GM23248 (cell line): ENCODE measurements at regions not wholly inside any gene's neighbourhood (a gene's known extent, or its start where the extent isn't known, plus 50 kb on each side); places are given as distances from the start of the nearest gene placed in this dataset.

ENCODE experiments used
- DNase-seq: peaks from one replicate; pipeline ENCODE4 v3.0.0-alpha.2; 2015
- H2AFZ ChIP-seq: fragments of 200-600 bp; sonication (generic); 2 replicates; pipeline ENCODE4 v1.6.1; 2016; ENCODE audit warnings: antibody characterized with exemption
- H3F3A ChIP-seq: fragments of 200-600 bp; sonication (generic); 2 replicates; pipeline ENCODE4 v1.6.1; 2016; ENCODE audit warnings: mild to moderate bottlenecking, antibody characterized with exemption, mixed run types; ENCODE audit not compliant: insufficient read depth
- H3K27ac ChIP-seq: fragments of 200-600 bp; sonication (generic); 2 replicates; pipeline ENCODE4 v1.5.1; 2016; ENCODE audit warnings: mild to moderate bottlenecking
- H3K27me3 ChIP-seq: fragments of 200-600 bp; sonication (generic); replicated peaks from 2 replicates; pipeline ENCODE4 v1.6.1; 2016; ENCODE audit warnings: mild to moderate bottlenecking; ENCODE audit not compliant: insufficient read depth
- H3K36me3 ChIP-seq: fragments of 200-600 bp; sonication (generic); 2 replicates; pipeline ENCODE4 v1.6.1; 2016; ENCODE audit warnings: low read depth, mild to moderate bottlenecking
- H3K4me1 ChIP-seq: fragments of 200-600 bp; sonication (generic); 2 replicates; pipeline ENCODE4 v1.6.1; 2016; ENCODE audit warnings: mild to moderate bottlenecking; ENCODE audit not compliant: insufficient read depth
- H3K4me2 ChIP-seq: fragments of 200-600 bp; sonication (generic); one replicate; pipeline ENCODE4 v1.6.1; 2016; ENCODE audit warnings: mild to moderate bottlenecking; ENCODE audit not compliant: unreplicated experiment
- H3K4me3 ChIP-seq: fragments of 200-600 bp; sonication (generic); 2 replicates; pipeline ENCODE4 v1.5.1; 2016; ENCODE audit warnings: mild to moderate bottlenecking
- H3K79me2 ChIP-seq: fragments of 200-600 bp; sonication (generic); 2 replicates; pipeline ENCODE4 v1.6.1; 2016; ENCODE audit warnings: mild to moderate bottlenecking; ENCODE audit not compliant: insufficient read depth
- H3K9ac ChIP-seq: fragments of 200-600 bp; sonication (generic); 2 replicates; pipeline ENCODE4 v1.6.1; 2016; ENCODE audit warnings: mild to moderate bottlenecking
- H3K9me2 ChIP-seq: fragments of 200-600 bp; sonication (generic); 2 replicates; pipeline ENCODE4 v1.6.1; 2016; ENCODE audit warnings: mixed run types, mild to moderate bottlenecking, moderate library complexity; ENCODE audit not compliant: insufficient read depth
- H3K9me3 ChIP-seq: fragments of 200-600 bp; sonication (generic); one replicate; pipeline ENCODE4 v1.6.1; 2017; ENCODE audit warnings: low read depth
- H4K20me1 ChIP-seq: fragments of 200-600 bp; sonication (generic); 2 replicates; pipeline ENCODE4 v1.6.0; 2016; ENCODE audit not compliant: insufficient read depth
- EZH2 ChIP-seq: fragments of 200-600 bp; sonication (generic); IDR thresholded peaks from 2 replicates; pipeline ENCODE4 v1.6.1; 2018; ENCODE audit warnings: antibody characterized with exemption, mild to moderate bottlenecking; ENCODE audit not compliant: insufficient read depth, poor library complexity, severe bottlenecking
- EZH2phosphoT487 ChIP-seq: fragments of 200-600 bp; sonication (generic); IDR thresholded peaks from 2 replicates; pipeline ENCODE4 v1.6.1; 2018; ENCODE audit warnings: antibody characterized with exemption, moderate library complexity, mild to moderate bottlenecking, low read depth; ENCODE audit not compliant: insufficient read depth
- WGBS, 2 experiments: methylation state at CpG; one replicate each; pipeline ENCODE4 v1.1.6; 2015 to 2017; ENCODE audit warnings: low lambda C conversion rate in 2 of 2, low coverage in 1 of 2; ENCODE audit errors: missing lambda C conversion rate in 2 of 2; 5-methylcytosine and 5-hydroxymethylcytosine counted together
- in situ Hi-C: fragments of 300-500 bp; cut with MboI; formaldehyde crosslinking; loops from 2 replicates; pipeline ENCODE4 v1.15.0; 2020

GRCh38 chr4:57905965-57906364 is 795.8 kb upstream of the IGFBP7 start:
- in situ Hi-C loops, result loop anchor here (25.0 kb wide), 1 partner anchor 94 kb away; no protein-coding TSS in a partner anchor
- Histone ChIP-seq H3F3A (no peaks in the 10 kb centered on the region), H3K9me3 (peaks cover 5% of the 10 kb centered on the region), H3K27me3 (no peaks in the 10 kb centered on the region), H2AFZ (no peak overlapping the region), H4K20me1 (no peaks in the 10 kb centered on the region), H3K9ac (no peak overlapping the region), H3K79me2 (no peaks in the 10 kb centered on the region), H3K4me3 (no peak overlapping the region), H3K9me2 (no peaks in the 10 kb centered on the region), H3K27ac (no peak overlapping the region), H3K4me1 (no peaks in the 10 kb centered on the region), H3K4me2 (no peak overlapping the region), H3K36me3 (no peaks in the 10 kb centered on the region)
- WGBS, 2 experiments, result 27 to 32% methylated on average over 3 of the region's 3 CpGs
- no peak for DNase-seq
- no peak for TF ChIP-seq EZH2phosphoT487
- TF ChIP-seq EZH2, result no peak

GRCh38 chr4:57877047-57877458 is 766.9 kb upstream of the IGFBP7 start:
- no peak for DNase-seq
- H3K27ac ChIP-seq, result no peak overlapping the region
- no peaks in the 10 kb centered on the region for H3F3A ChIP-seq
- H2AFZ ChIP-seq, result no peak overlapping the region
- H3K4me3 ChIP-seq, result no peak overlapping the region
- no peak overlapping the region for H3K9ac ChIP-seq
- H3K36me3 ChIP-seq, result no peaks in the 10 kb centered on the region
- no peak for TF ChIP-seq EZH2
- TF ChIP-seq EZH2phosphoT487, result no peak
- no peak overlapping the region for H3K4me2 ChIP-seq
- H3K79me2 ChIP-seq, result no peaks in the 10 kb centered on the region
- H3K27me3 ChIP-seq, result no peaks in the 10 kb centered on the region
- 0 to 3% methylated on average over 3 of the region's 3 CpGs for WGBS, 2 experiments
- in situ Hi-C loops, result no loop called here
- no peaks in the 10 kb centered on the region for H3K9me2 ChIP-seq
- no peaks in the 10 kb centered on the region for H3K4me1 ChIP-seq
- no peaks in the 10 kb centered on the region for H3K9me3 ChIP-seq
- H4K20me1 ChIP-seq, result no peaks in the 10 kb centered on the region

GRCh38 chr4:57875829-57876392 is 765.7 kb upstream of the IGFBP7 start:
- 28 to 32% methylated on average over 2 of the region's 2 CpGs for WGBS, 2 experiments
- H3K9me2 ChIP-seq, result no peaks in the 10 kb centered on the region
- in situ Hi-C loops, result no loop called here
- H3F3A ChIP-seq, result no peaks in the 10 kb centered on the region
- no peak overlapping the region for H2AFZ ChIP-seq
- H3K4me2 ChIP-seq, result no peak overlapping the region
- no peaks in the 10 kb centered on the region for H3K4me1 ChIP-seq
- no peak overlapping the region for H3K27ac ChIP-seq
- H3K27me3 ChIP-seq, result no peaks in the 10 kb centered on the region
- TF ChIP-seq EZH2, result no peak
- no peak for TF ChIP-seq EZH2phosphoT487
- H3K4me3 ChIP-seq, result no peak overlapping the region
- H4K20me1 ChIP-seq, result no peaks in the 10 kb centered on the region
- H3K79me2 ChIP-seq, result no peaks in the 10 kb centered on the region
- H3K36me3 ChIP-seq, result no peaks in the 10 kb centered on the region
- no peak for DNase-seq
- no peak overlapping the region for H3K9ac ChIP-seq
- H3K9me3 ChIP-seq, result no peaks in the 10 kb centered on the region

GRCh38 chr4:57866468-57867171 is 756.4 kb upstream of the IGFBP7 start:
- DNase-seq, result no peak
- H3K79me2 ChIP-seq, result no peaks in the 10 kb centered on the region
- no peak overlapping the region for H3K9ac ChIP-seq
- in situ Hi-C loops, result no loop called here
- no peak overlapping the region for H3K27ac ChIP-seq
- no peaks in the 10 kb centered on the region for H4K20me1 ChIP-seq
- H3K4me2 ChIP-seq, result no peak overlapping the region
- 0 out of 2 replicates have a peak, but pooled peaks cover 5% of the 10 kb centered on the region for H3K9me2 ChIP-seq
- no peaks in the 10 kb centered on the region for H3F3A ChIP-seq
- no peaks in the 10 kb centered on the region for H3K9me3 ChIP-seq
- H3K27me3 ChIP-seq, result no peaks in the 10 kb centered on the region
- 2 to 3% methylated on average over 2 of the region's 2 CpGs for WGBS, 2 experiments
- H3K4me3 ChIP-seq, result no peak overlapping the region
- no peaks in the 10 kb centered on the region for H3K4me1 ChIP-seq
- H3K36me3 ChIP-seq, result no peaks in the 10 kb centered on the region
- H2AFZ ChIP-seq, result no peak overlapping the region
- TF ChIP-seq EZH2phosphoT487 (no peak), EZH2 (no peak)
